HEK293 (cell line): ENCODE measurements at regions not wholly inside any gene's neighbourhood (a gene's known extent, or its start where the extent isn't known, plus 50 kb on each side); places are given as distances from the start of the nearest gene placed in this dataset.

Experiments used
- GLI2 ChIP-seq: fragments of 450-650 bp; formaldehyde crosslinking; IDR thresholded peaks from 2 replicates; pipeline ENCODE4; 2017; ENCODE audit warnings: missing biosample characterization, missing genetic modification characterization, low read depth, borderline replicate concordance
- TSHZ1 ChIP-seq: fragments of 450-650 bp; formaldehyde crosslinking; IDR thresholded peaks from 2 replicates; pipeline ENCODE4 v1.5.1; 2016; ENCODE audit warnings: missing biosample characterization, missing genetic modification characterization, borderline replicate concordance
- ZNF274 ChIP-seq, 2 experiments: fragments of 200-500 bp in 1 of 2; fragments of 450-650 bp in 1 of 2; sonication (Bioruptor generic) in 1 of 2; formaldehyde crosslinking in 1 of 2; IDR thresholded peaks; 2 replicates each; pipeline versions ENCODE4 v1.5.1 to v1.6.1; 2014 to 2016; ENCODE audit warnings: borderline replicate concordance in 1 of 2, inconsistent platforms in 1 of 2, low read length in 1 of 2, missing biosample characterization in 1 of 2, missing genetic modification characterization in 1 of 2
- ZNF530 ChIP-seq: fragments of 450-650 bp; formaldehyde crosslinking; IDR thresholded peaks from 2 replicates; pipeline ENCODE4 v1.5.1; 2016; ENCODE audit warnings: low read depth, missing biosample characterization, missing genetic modification characterization
- ZNF548 ChIP-seq: fragments of 450-650 bp; formaldehyde crosslinking; IDR thresholded peaks from 2 replicates; pipeline ENCODE4 v1.5.1; 2016; ENCODE audit warnings: missing biosample characterization, missing genetic modification characterization
- TF ChIP-seq, protein P1 (sequence below): fragments of 450-650 bp; formaldehyde crosslinking; IDR thresholded peaks from 2 replicates; pipeline ENCODE4 v1.5.1; 2016; ENCODE audit warnings: missing biosample characterization, missing genetic modification characterization

DNA sequence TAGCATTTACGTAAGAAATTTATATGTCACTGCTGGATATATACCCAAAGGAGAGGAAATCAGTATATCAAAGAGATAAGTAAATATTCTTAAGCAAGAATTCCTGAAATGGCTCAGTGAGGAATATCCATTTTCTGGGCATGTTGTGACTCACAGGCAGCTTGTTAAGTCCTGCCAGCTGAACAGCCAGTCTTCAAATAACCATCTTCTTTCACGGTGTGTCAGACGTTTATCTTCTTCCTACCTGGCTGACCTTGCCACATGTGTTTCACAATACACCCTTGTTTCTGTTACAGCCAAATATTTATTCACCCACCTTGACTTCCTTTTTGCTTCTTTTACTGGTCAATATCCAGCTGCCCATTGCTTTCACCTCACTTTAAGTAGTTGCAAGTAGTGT is 648.1 kb downstream of the ANKRD7 start:
- no peak for TF ChIP-seq GLI2
- no peak for TF ChIP-seq ZNF530 (tag by site-specific recombination)
- TF ChIP-seq, protein P1, sequence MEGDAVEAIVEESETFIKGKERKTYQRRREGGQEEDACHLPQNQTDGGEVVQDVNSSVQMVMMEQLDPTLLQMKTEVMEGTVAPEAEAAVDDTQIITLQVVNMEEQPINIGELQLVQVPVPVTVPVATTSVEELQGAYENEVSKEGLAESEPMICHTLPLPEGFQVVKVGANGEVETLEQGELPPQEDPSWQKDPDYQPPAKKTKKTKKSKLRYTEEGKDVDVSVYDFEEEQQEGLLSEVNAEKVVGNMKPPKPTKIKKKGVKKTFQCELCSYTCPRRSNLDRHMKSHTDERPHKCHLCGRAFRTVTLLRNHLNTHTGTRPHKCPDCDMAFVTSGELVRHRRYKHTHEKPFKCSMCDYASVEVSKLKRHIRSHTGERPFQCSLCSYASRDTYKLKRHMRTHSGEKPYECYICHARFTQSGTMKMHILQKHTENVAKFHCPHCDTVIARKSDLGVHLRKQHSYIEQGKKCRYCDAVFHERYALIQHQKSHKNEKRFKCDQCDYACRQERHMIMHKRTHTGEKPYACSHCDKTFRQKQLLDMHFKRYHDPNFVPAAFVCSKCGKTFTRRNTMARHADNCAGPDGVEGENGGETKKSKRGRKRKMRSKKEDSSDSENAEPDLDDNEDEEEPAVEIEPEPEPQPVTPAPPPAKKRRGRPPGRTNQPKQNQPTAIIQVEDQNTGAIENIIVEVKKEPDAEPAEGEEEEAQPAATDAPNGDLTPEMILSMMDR (tag by site-specific recombination), result no peak
- no peak for TF ChIP-seq ZNF274 (IDR thresholded peaks at IDR 0.05; ENCODE audit: low read length)
- TF ChIP-seq ZNF274 (tag by site-specific recombination; IDR thresholded peaks at IDR 0.05; ENCODE audit: borderline replicate concordance), result no peak
- TF ChIP-seq TSHZ1 (tag by site-specific recombination), result no peak
- TF ChIP-seq ZNF548 (tag by site-specific recombination), result no peak
